B cell (primary cell): ENCODE measurements at regions not wholly inside any gene's neighbourhood (a gene's known extent, or its start where the extent isn't known, plus 50 kb on each side); places are given as distances from the start of the nearest gene placed in this dataset.

Experiments used
- EZH2 ChIP-seq: IDR thresholded peaks from 2 replicates; pipeline ENCODE4 v1.6.1; 2012; ENCODE audit warnings: borderline replicate concordance, low read depth, mild to moderate bottlenecking, moderate library complexity, low read length; ENCODE audit not compliant: insufficient read depth, poor library complexity, severe bottlenecking
- TF ChIP-seq, protein P1 (sequence below): fragments of 200-600 bp; IDR thresholded peaks from one replicate; pipeline ENCODE4 v1.8.0; 2022; ENCODE audit warnings: antibody characterized with exemption, mild to moderate bottlenecking

DNA sequence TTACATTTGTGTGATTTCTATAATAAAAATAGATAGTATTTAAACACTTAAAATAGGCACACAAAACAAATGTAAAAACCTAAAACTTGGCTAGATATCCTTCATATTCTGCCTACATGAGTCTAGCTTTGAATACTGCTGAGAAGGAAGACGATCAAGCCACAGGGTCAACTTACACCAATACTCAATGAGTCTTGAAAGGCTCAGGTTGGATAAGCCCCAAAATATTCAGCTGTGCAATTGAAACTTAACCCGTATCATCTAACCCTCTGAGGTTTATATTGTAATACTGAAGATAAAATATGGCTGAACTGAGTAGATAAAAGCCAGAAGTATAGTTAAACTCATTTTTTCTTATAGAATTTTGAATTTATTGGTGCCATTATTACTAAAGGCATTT lies 313.0 kb upstream of the NRXN1 start:
- TF ChIP-seq, protein P1, sequence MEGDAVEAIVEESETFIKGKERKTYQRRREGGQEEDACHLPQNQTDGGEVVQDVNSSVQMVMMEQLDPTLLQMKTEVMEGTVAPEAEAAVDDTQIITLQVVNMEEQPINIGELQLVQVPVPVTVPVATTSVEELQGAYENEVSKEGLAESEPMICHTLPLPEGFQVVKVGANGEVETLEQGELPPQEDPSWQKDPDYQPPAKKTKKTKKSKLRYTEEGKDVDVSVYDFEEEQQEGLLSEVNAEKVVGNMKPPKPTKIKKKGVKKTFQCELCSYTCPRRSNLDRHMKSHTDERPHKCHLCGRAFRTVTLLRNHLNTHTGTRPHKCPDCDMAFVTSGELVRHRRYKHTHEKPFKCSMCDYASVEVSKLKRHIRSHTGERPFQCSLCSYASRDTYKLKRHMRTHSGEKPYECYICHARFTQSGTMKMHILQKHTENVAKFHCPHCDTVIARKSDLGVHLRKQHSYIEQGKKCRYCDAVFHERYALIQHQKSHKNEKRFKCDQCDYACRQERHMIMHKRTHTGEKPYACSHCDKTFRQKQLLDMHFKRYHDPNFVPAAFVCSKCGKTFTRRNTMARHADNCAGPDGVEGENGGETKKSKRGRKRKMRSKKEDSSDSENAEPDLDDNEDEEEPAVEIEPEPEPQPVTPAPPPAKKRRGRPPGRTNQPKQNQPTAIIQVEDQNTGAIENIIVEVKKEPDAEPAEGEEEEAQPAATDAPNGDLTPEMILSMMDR, result no peak
- no peak for TF ChIP-seq EZH2
